ENCODE measurements at regions not wholly inside any gene's neighbourhood (a gene's known extent, or its start where the extent isn't known, plus 50 kb on each side); places are given as distances from the start of the nearest gene placed in this dataset.
"Not testable (repeated sequence)": the region's sequence is repeated elsewhere in the genome, so short reads cannot be mapped to it uniquely, and the experiment has no call there.

DNA sequence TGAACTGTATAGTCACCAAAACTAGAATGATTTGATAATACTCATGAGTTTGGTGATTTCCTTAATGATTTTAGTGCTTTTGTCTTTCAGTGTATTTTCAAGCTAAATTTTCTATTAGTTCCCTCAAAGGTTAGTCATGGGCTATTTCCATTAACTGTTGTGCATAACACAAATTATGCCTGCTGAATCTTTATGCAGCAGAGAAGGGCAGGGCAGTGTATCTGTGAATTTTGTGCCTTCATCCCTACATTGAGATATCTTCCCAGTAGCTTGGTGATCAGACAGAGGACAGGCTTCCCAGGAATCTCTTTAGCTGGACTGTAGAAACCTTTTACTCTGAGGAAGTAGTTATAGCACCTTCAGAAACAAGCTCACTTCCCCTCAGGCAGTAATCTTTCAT, 1036.9 kb downstream of the EFNA5 start:
- Histone ChIP-seq H3K27ac (no peak overlapping the region), H3K27me3 (no peaks in the 10 kb centered on the region), H3K9me3 (no peaks in the 10 kb centered on the region), H3K4me3 (no peak overlapping the region), H3K4me1 (no peaks in the 10 kb centered on the region), H3K36me3 (no peaks in the 10 kb centered on the region)
- no peak for TF ChIP-seq POLR2A (IDR thresholded peaks at IDR 0.05)
- TF ChIP-seq, protein P1, sequence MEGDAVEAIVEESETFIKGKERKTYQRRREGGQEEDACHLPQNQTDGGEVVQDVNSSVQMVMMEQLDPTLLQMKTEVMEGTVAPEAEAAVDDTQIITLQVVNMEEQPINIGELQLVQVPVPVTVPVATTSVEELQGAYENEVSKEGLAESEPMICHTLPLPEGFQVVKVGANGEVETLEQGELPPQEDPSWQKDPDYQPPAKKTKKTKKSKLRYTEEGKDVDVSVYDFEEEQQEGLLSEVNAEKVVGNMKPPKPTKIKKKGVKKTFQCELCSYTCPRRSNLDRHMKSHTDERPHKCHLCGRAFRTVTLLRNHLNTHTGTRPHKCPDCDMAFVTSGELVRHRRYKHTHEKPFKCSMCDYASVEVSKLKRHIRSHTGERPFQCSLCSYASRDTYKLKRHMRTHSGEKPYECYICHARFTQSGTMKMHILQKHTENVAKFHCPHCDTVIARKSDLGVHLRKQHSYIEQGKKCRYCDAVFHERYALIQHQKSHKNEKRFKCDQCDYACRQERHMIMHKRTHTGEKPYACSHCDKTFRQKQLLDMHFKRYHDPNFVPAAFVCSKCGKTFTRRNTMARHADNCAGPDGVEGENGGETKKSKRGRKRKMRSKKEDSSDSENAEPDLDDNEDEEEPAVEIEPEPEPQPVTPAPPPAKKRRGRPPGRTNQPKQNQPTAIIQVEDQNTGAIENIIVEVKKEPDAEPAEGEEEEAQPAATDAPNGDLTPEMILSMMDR (IDR thresholded peaks at IDR 0.05): no peak
- intact Hi-C loops (cut with DNase I): no loop called here
- DNase-seq: no peak
- no peak for ATAC-seq

DNA sequence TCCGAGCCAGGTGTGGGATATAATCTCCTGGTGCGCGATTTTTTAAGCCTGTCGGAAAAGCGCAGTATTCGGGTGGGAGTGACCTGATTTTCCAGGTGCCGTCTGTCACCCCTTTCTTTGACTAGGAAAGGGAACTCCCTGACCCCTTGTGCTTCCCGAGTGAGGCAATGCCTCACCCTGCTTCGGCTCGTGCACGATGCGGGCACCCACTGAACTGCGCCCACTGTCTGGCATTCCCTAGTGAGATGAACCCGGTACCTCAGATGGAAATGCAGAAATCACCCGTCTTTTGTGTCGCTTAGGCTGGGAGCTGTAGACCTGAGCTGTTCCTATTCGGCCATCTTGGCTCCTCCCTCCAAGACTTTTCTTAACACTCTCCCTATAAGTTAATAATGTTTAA, 1042.3 kb downstream of the EFNA5 start:
- H3K9me3 ChIP-seq; H3K27me3 ChIP-seq; H3K4me3 ChIP-seq; H3K36me3 ChIP-seq; H3K27ac ChIP-seq; ATAC-seq; DNase-seq; H3K4me1 ChIP-seq; intact Hi-C loops (cut with DNase I): not testable (repeated sequence)
- 89% methylated on average over 10 of the region's 17 CpGs for WGBS (ENCODE audit: insufficient coverage, low coverage, low lambda C conversion rate, missing lambda C conversion rate)

DNA sequence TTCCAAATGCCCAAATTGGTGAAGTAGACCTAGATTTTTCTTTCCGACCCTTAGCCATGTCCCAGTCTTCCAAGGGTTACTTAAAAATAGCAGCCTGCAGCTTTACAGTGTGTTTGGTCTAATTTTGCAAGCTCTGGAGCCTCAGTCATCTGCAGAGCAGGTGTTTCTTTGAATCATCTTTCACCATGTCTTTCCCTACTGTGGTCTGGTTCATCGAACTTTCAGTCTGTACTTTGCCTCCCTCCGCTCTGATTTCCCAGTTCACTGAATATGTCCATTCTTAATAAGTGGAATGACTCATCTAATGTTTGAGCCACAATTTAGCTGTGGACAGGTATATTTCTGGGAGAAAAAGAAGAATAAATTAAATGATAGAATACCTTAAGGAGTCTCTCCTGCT, 1060.7 kb downstream of the EFNA5 start:
- H3K4me3 ChIP-seq: no peak overlapping the region
- H3K4me1 ChIP-seq: no peaks in the 10 kb centered on the region
- no peaks in the 10 kb centered on the region for H3K27me3 ChIP-seq
- TF ChIP-seq POLR2A (IDR thresholded peaks at IDR 0.05): no peak
- TF ChIP-seq, protein P1 (IDR thresholded peaks at IDR 0.05): no peak
- no peaks in the 10 kb centered on the region for H3K9me3 ChIP-seq
- no peaks in the 10 kb centered on the region for H3K36me3 ChIP-seq
- intact Hi-C loops (cut with DNase I): no loop called here
- ATAC-seq (no peak), DNase-seq (no peak)
- H3K27ac ChIP-seq: no peak overlapping the region
- 42% methylated on average over 3 of the region's 3 CpGs for WGBS (ENCODE audit: insufficient coverage, low coverage, low lambda C conversion rate, missing lambda C conversion rate)

DNA sequence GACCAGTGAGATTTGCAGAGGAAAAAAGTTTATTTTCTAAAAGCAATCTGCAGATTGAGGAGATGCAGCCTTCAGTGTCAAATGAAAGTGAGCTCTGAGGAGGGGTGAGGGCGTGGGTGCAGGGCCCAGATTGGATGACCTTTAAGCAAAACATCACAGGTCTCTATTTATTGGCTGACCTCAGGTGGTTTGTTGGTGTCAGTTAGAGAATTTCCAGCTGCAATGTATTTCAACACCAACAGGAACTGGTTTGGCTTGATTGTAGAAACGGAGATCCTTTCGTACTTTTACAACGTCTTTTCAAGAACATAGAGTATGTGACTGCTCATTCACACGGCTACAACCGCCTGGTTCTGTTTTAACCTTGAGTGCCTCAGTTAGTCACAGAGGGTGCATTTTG, 1069.1 kb downstream of the EFNA5 start:
- Histone ChIP-seq H3K4me3 (no peak overlapping the region), H3K36me3 (no peaks in the 10 kb centered on the region), H3K27me3 (no peaks in the 10 kb centered on the region), H3K9me3 (no peaks in the 10 kb centered on the region), H3K4me1 (no peaks in the 10 kb centered on the region), H3K27ac (no peak overlapping the region)
- DNase-seq (no peak), ATAC-seq (no peak)
- intact Hi-C loops (cut with DNase I): no loop called here
- TF ChIP-seq, protein P1 (IDR thresholded peaks at IDR 0.05): no peak
- 47% methylated on average over 6 of the region's 6 CpGs for WGBS (ENCODE audit: insufficient coverage, low coverage, low lambda C conversion rate, missing lambda C conversion rate)

DNA sequence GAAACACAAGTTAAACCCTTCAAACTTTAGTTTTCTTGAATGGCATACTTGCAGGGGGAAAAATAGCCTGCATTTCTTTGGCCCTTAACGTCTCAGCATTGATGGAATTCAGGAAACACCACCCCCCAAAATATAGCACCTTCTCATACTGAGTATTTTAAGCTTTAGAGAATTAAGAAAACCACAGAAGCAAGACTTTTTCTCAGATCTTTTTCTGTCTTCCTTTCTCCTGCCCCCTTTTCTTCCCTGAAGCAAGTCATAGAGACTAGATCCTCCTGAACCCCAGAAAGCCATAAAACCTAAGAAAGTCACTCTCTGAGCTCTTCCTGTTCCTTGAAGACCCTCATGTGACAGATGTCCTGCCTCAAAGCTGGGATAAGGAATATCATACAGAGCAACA, 1069.9 kb downstream of the EFNA5 start:
- ATAC-seq: no peak
- intact Hi-C loops (cut with DNase I): no loop called here
- Histone ChIP-seq H3K27ac (no peak overlapping the region), H3K36me3 (no peaks in the 10 kb centered on the region), H3K4me3 (no peak overlapping the region), H3K27me3 (no peaks in the 10 kb centered on the region), H3K4me1 (no peaks in the 10 kb centered on the region), H3K9me3 (no peaks in the 10 kb centered on the region)
- 23% methylated on average over 1 of the region's 1 CpG for WGBS (ENCODE audit: insufficient coverage, low coverage, low lambda C conversion rate, missing lambda C conversion rate)
- TF ChIP-seq, protein P1 (IDR thresholded peaks at IDR 0.05): no peak
- TF ChIP-seq POLR2A (IDR thresholded peaks at IDR 0.05): no peak
- DNase-seq: no peak

Measured in right lobe of liver (tissue), 6 donors.